ENCODE measurements at regions not wholly inside any gene's neighbourhood (a gene's known extent, or its start where the extent isn't known, plus 50 kb on each side); places are given as distances from the start of the nearest gene placed in this dataset. TPM values are rescaled to one million over a fixed set of nuclear protein-coding genes. Genes with fewer than 3 reads are reported as not detected.

- DNase-seq (ENCODE audit: low read depth, low spot score): no peak
- POLR2A ChIA-PET: no interaction called here
- H3K27ac ChIP-seq (ENCODE audit: low read depth, low read length): no peak overlapping the region
- H3K27me3 ChIP-seq (ENCODE audit: control insufficient read depth, insufficient read depth, low read length): no peaks in the 10 kb centered on the region
- TF ChIP-seq CTCF (IDR thresholded peaks at IDR 0.05; ENCODE audit: low read depth, low read length): no peak
- H3K4me3 ChIP-seq (ENCODE audit: low read depth, low read length): no peak overlapping the region
- H3K9me3 ChIP-seq (ENCODE audit: control insufficient read depth, insufficient read depth, low read length): peaks cover 13% of the 10 kb centered on the region
- CTCF ChIA-PET: no interaction called here
These were observed 153.8 kb downstream of the PHF2 start for GRCh38 chr9:93730217-93730616.

Small RNA genes lying in the stretch of these regions (small RNA-seq; reads per million reads assigned to genes)
- not detected for gene MIR4291 (ENCODE audit: insufficient read length, low read depth)

Data from AG04450 (cell line).